Fibroblast of lung (primary cell): ENCODE measurements at regions not wholly inside any gene's neighbourhood (a gene's known extent, or its start where the extent isn't known, plus 50 kb on each side); places are given as distances from the start of the nearest gene placed in this dataset.
"Not testable (repeated sequence)": the region's sequence is repeated elsewhere in the genome, so short reads cannot be mapped to it uniquely, and the experiment has no call there.

ENCODE experiments used
- DNase-seq, 2 donors: peaks; one replicate each; pipeline versions ENCODE4 v3.0.0 to v3.0.0-alpha.2; 2010; ENCODE audit warnings: low read depth in 2 of 2
- H2AFZ ChIP-seq: 2 replicates; pipeline ENCODE4 v1.5.1; 2012; ENCODE audit warnings: low read length, control low read depth, inconsistent platforms
- H3K27ac ChIP-seq: 2 replicates; pipeline ENCODE4 v1.5.1; 2011; ENCODE audit warnings: low read length, control low read depth; ENCODE audit not compliant: insufficient read depth
- H3K27me3 ChIP-seq: 2 replicates; pipeline ENCODE4 v1.5.1; 2011; ENCODE audit warnings: mild to moderate bottlenecking, low read length; ENCODE audit not compliant: control insufficient read depth, insufficient read depth
- H3K36me3 ChIP-seq: 2 replicates; pipeline ENCODE4 v1.5.1; 2011; ENCODE audit warnings: low read length; ENCODE audit not compliant: control insufficient read depth, insufficient read depth
- H3K4me1 ChIP-seq: 2 replicates; pipeline ENCODE4 v1.5.1; 2011; ENCODE audit warnings: low read length; ENCODE audit not compliant: control insufficient read depth, insufficient read depth; ENCODE audit errors: extremely low read depth
- H3K4me2 ChIP-seq: 2 replicates; pipeline ENCODE4 v1.5.1; 2011; ENCODE audit warnings: low read length, control low read depth; ENCODE audit not compliant: insufficient read depth; ENCODE audit errors: extremely low read depth
- H3K4me3 ChIP-seq, 4 experiments: fragments of 200-600 bp in 1 of 4; sonication (generic) in 1 of 4; replicated peaks in 1 of 4; 2 replicates each; pipeline ENCODE4 v1.5.1; 2011 to 2016; ENCODE audit warnings: low read length in 4 of 4, low read depth in 3 of 4, mild to moderate bottlenecking in 3 of 4, control low read depth in 2 of 4, inconsistent platforms in 1 of 4, mixed read lengths in 1 of 4; ENCODE audit not compliant: insufficient read depth in 1 of 4; ENCODE audit errors: control extremely low read depth in 1 of 4
- H3K79me2 ChIP-seq: 2 replicates; pipeline ENCODE4 v1.5.1; 2012; ENCODE audit warnings: mild to moderate bottlenecking, low read length, inconsistent platforms; ENCODE audit not compliant: control insufficient read depth, insufficient read depth
- H3K9ac ChIP-seq: 2 replicates; pipeline ENCODE4 v1.5.1; 2011; ENCODE audit warnings: mild to moderate bottlenecking, low read length, control low read depth; ENCODE audit not compliant: insufficient read depth
- H3K9me3 ChIP-seq: 2 replicates; pipeline ENCODE4 v1.5.1; 2012; ENCODE audit warnings: low read depth, low read length; ENCODE audit not compliant: control insufficient read depth, insufficient read depth
- H4K20me1 ChIP-seq: 2 replicates; pipeline ENCODE4 v1.5.1; 2011; ENCODE audit warnings: low read length; ENCODE audit not compliant: control insufficient read depth, insufficient read depth; ENCODE audit errors: extremely low read depth
- CTCF ChIP-seq, 2 donors: IDR thresholded peaks in 1 of 2; conservative IDR thresholded peaks in 1 of 2; 1 replicate in 1 of 2; 2 replicates in 1 of 2; pipeline ENCODE4 v1.5.1; 2011 to 2012; ENCODE audit warnings: low read length in 2 of 2, control low read depth in 1 of 2, inconsistent platforms in 1 of 2, low read depth in 1 of 2, mild to moderate bottlenecking in 1 of 2
- EZH2 ChIP-seq: IDR thresholded peaks from 2 replicates; pipeline ENCODE4 v1.5.1; 2012; ENCODE audit warnings: low read length, control low read depth, mild to moderate bottlenecking; ENCODE audit errors: missing control alignments

- no peak overlapping the region for H3K4me3 ChIP-seq
- H3K4me1 ChIP-seq, result no peaks in the 10 kb centered on the region
- no peak overlapping the region for H3K4me2 ChIP-seq
- no peak for DNase-seq
- H3K9me3 ChIP-seq, result no peaks in the 10 kb centered on the region
- no peaks in the 10 kb centered on the region for H3K27me3 ChIP-seq
- no peak overlapping the region for H2AFZ ChIP-seq
- TF ChIP-seq CTCF (conservative IDR thresholded peaks at IDR 0.05 in 1 of 2, IDR thresholded peaks at IDR 0.05 in 1 of 2; ENCODE audit: low read depth in 1 of 2, low read length in 2 of 2) (no peak), EZH2 (no peak)
- no peaks in the 10 kb centered on the region for H3K79me2 ChIP-seq
- no peaks in the 10 kb centered on the region for H4K20me1 ChIP-seq
- H3K36me3 ChIP-seq, result no peaks in the 10 kb centered on the region
- no peak overlapping the region for H3K9ac ChIP-seq
- no peak overlapping the region for H3K27ac ChIP-seq
Measured at GRCh38 chr10:56466005-56466404, 104.9 kb upstream of the ZWINT start.

- Histone ChIP-seq H3K27ac (no peak overlapping the region), H3K9me3 (no peaks in the 10 kb centered on the region), H4K20me1 (no peaks in the 10 kb centered on the region), H3K4me1 (no peaks in the 10 kb centered on the region), H3K79me2 (no peaks in the 10 kb centered on the region), H3K9ac (no peak overlapping the region), H3K36me3 (no peaks in the 10 kb centered on the region), H3K27me3 (no peaks in the 10 kb centered on the region), H2AFZ (no peak overlapping the region), H3K4me3 (no peak overlapping the region), H3K4me2 (no peak overlapping the region)
- no peak for DNase-seq
- TF ChIP-seq EZH2 (no peak), CTCF (conservative IDR thresholded peaks at IDR 0.05 in 1 of 2, IDR thresholded peaks at IDR 0.05 in 1 of 2; ENCODE audit: low read depth in 1 of 2, low read length in 2 of 2) (no peak)
Measured at GRCh38 chr10:56449770-56450169, 88.7 kb upstream of the ZWINT start.

GRCh38 chr10:56447613-56448012, 86.6 kb upstream of the ZWINT start:
- H3K4me2 ChIP-seq, H2AFZ ChIP-seq, DNase-seq, H3K4me1 ChIP-seq, H3K27me3 ChIP-seq, H3K9me3 ChIP-seq, H4K20me1 ChIP-seq, H3K9ac ChIP-seq, H3K4me3 ChIP-seq, H3K36me3 ChIP-seq, H3K79me2 ChIP-seq, H3K27ac ChIP-seq: not testable (repeated sequence)

GRCh38 chr10:56441337-56441736, 80.3 kb upstream of the ZWINT start:
- not testable (repeated sequence) for H3K36me3 ChIP-seq, H3K4me1 ChIP-seq, DNase-seq, H3K9ac ChIP-seq, H3K27me3 ChIP-seq, H2AFZ ChIP-seq, H3K4me2 ChIP-seq, H3K4me3 ChIP-seq, H4K20me1 ChIP-seq, H3K9me3 ChIP-seq, H3K27ac ChIP-seq, H3K79me2 ChIP-seq
